ENCODE measurements at regions not wholly inside any gene's neighbourhood (a gene's known extent, or its start where the extent isn't known, plus 50 kb on each side); places are given as distances from the start of the nearest gene placed in this dataset.

GRCh38 chr18:51400721-51401120 is 203.2 kb upstream of the MEX3C start:
- no peak for DNase-seq

- DNase-seq: no peak
Observed at GRCh38 chr18:51401912-51402311, 204.4 kb upstream of the MEX3C start.

GRCh38 chr18:51404620-51405019 is 207.1 kb upstream of the MEX3C start:
- no peak for DNase-seq

GRCh38 chr18:51405683-51406477 is 208.4 kb upstream of the MEX3C start:
- DNase-seq: no peak

GRCh38 chr18:51417643-51418483 is 220.4 kb upstream of the MEX3C start:
- DNase-seq: no peak

- no peak for DNase-seq
Observed at GRCh38 chr18:51425475-51425874, 228.0 kb upstream of the MEX3C start.

GRCh38 chr18:51425889-51426288 is 228.4 kb upstream of the MEX3C start:
- DNase-seq: peak; percentile 82

- DNase-seq: peak; percentile 53
Observed at GRCh38 chr18:51426996-51427395, 229.5 kb upstream of the MEX3C start.

- no peak for DNase-seq
Observed at GRCh38 chr18:51429644-51430043, 232.2 kb upstream of the MEX3C start.

- peak; percentile 57 for DNase-seq
Observed at GRCh38 chr18:51430538-51430937, 233.1 kb upstream of the MEX3C start.

GRCh38 chr18:51433296-51433695 is 235.8 kb upstream of the MEX3C start:
- DNase-seq: no peak

GRCh38 chr18:51433881-51434280 is 236.4 kb upstream of the MEX3C start:
- no peak for DNase-seq

GRCh38 chr18:51437280-51438271 is 240.1 kb upstream of the MEX3C start:
- no peak for DNase-seq

GRCh38 chr18:51438797-51439350 is 241.4 kb upstream of the MEX3C start:
- DNase-seq: no peak

GRCh38 chr18:51442012-51442411 is 244.5 kb upstream of the MEX3C start:
- DNase-seq: no peak

- DNase-seq: peak; percentile 37
Observed at GRCh38 chr18:51446571-51447210, 249.2 kb upstream of the MEX3C start.

- DNase-seq: peak; percentile 94
Observed at GRCh38 chr18:51447351-51448342, 250.2 kb upstream of the MEX3C start.

GRCh38 chr18:51448949-51449348 is 251.5 kb upstream of the MEX3C start:
- no peak for DNase-seq

- DNase-seq: no peak
Observed at GRCh38 chr18:51453594-51453993, 256.1 kb upstream of the MEX3C start.

GRCh38 chr18:51458861-51459260 is 261.4 kb upstream of the MEX3C start:
- no peak for DNase-seq

- no peak for DNase-seq
Observed at GRCh38 chr18:51461956-51462355, 264.5 kb upstream of the MEX3C start.
